ENCODE measurements at regions not wholly inside any gene's neighbourhood (a gene's known extent, or its start where the extent isn't known, plus 50 kb on each side); places are given as distances from the start of the nearest gene placed in this dataset.

- H3K4me3 ChIP-seq: no peak overlapping the region
- WGBS (ENCODE audit: insufficient coverage, low coverage, low lambda C conversion rate, missing lambda C conversion rate): 59% methylated on average over 5 of the region's 5 CpGs
- H3K27me3 ChIP-seq: no peaks in the 10 kb centered on the region
- ATAC-seq: no peak
- intact Hi-C loops (cut with DNase I): no loop called here
- TF ChIP-seq CTCF (IDR thresholded peaks at IDR 0.05) (no peak), POLR2A (IDR thresholded peaks at IDR 0.05) (no peak)
- no peaks in the 10 kb centered on the region for H3K4me1 ChIP-seq
- no peaks in the 10 kb centered on the region for H3K9me3 ChIP-seq
- no peak overlapping the region for H3K27ac ChIP-seq
- DNase-seq: no peak
- no peaks in the 10 kb centered on the region for H3K36me3 ChIP-seq
These were observed 319.2 kb downstream of the DRD1 start for GRCh38 chr5:175124821-175125220.

- TF ChIP-seq POLR2A (IDR thresholded peaks at IDR 0.05) (no peak), CTCF (IDR thresholded peaks at IDR 0.05) (no peak)
- H3K4me3 ChIP-seq: no peak overlapping the region
- WGBS (ENCODE audit: insufficient coverage, low coverage, low lambda C conversion rate, missing lambda C conversion rate): 80% methylated on average over 1 of the region's 4 CpGs
- intact Hi-C loops (cut with DNase I): no loop called here
- H3K9me3 ChIP-seq: no peaks in the 10 kb centered on the region
- DNase-seq: no peak
- no peaks in the 10 kb centered on the region for H3K4me1 ChIP-seq
- H3K36me3 ChIP-seq: no peaks in the 10 kb centered on the region
- no peak for ATAC-seq
- H3K27me3 ChIP-seq: no peaks in the 10 kb centered on the region
- no peak overlapping the region for H3K27ac ChIP-seq
These were observed 319.6 kb downstream of the DRD1 start for GRCh38 chr5:175124251-175124813.

GRCh38 chr5:175123542-175123941, 320.4 kb downstream of the DRD1 start:
- Histone ChIP-seq H3K4me1 (no peaks in the 10 kb centered on the region), H3K4me3 (no peak overlapping the region), H3K27ac (no peak overlapping the region), H3K9me3 (no peaks in the 10 kb centered on the region), H3K36me3 (no peaks in the 10 kb centered on the region), H3K27me3 (no peaks in the 10 kb centered on the region)
- WGBS (ENCODE audit: insufficient coverage, low coverage, low lambda C conversion rate, missing lambda C conversion rate): 81% methylated on average over 6 of the region's 6 CpGs
- no peak for TF ChIP-seq POLR2A (IDR thresholded peaks at IDR 0.05)
- TF ChIP-seq CTCF (IDR thresholded peaks at IDR 0.05): no peak
- DNase-seq (no peak), ATAC-seq (no peak)
- intact Hi-C loops (cut with DNase I): no loop called here

GRCh38 chr5:175121457-175121856, 322.5 kb downstream of the DRD1 start:
- H3K27me3 ChIP-seq: no peaks in the 10 kb centered on the region
- WGBS (ENCODE audit: insufficient coverage, low coverage, low lambda C conversion rate, missing lambda C conversion rate): 79% methylated on average over 2 of the region's 2 CpGs
- ATAC-seq: no peak
- H3K36me3 ChIP-seq: no peaks in the 10 kb centered on the region
- H3K27ac ChIP-seq: no peak overlapping the region
- no peak overlapping the region for H3K4me3 ChIP-seq
- no peaks in the 10 kb centered on the region for H3K4me1 ChIP-seq
- H3K9me3 ChIP-seq: no peaks in the 10 kb centered on the region
- DNase-seq: no peak
- TF ChIP-seq CTCF (IDR thresholded peaks at IDR 0.05) (no peak), POLR2A (IDR thresholded peaks at IDR 0.05) (no peak)
- intact Hi-C loops (cut with DNase I): no loop called here

GRCh38 chr5:175120412-175120811, 323.6 kb downstream of the DRD1 start:
- H3K4me1 ChIP-seq: no peaks in the 10 kb centered on the region
- H3K27me3 ChIP-seq: no peaks in the 10 kb centered on the region
- no peak overlapping the region for H3K27ac ChIP-seq
- H3K4me3 ChIP-seq: no peak overlapping the region
- intact Hi-C loops (cut with DNase I): no loop called here
- no peaks in the 10 kb centered on the region for H3K9me3 ChIP-seq
- ATAC-seq (no peak), DNase-seq (no peak)
- TF ChIP-seq CTCF (IDR thresholded peaks at IDR 0.05) (no peak), POLR2A (IDR thresholded peaks at IDR 0.05) (no peak)
- WGBS (ENCODE audit: insufficient coverage, low coverage, low lambda C conversion rate, missing lambda C conversion rate): 59% methylated on average over 3 of the region's 7 CpGs
- H3K36me3 ChIP-seq: no peaks in the 10 kb centered on the region

Measured in right lobe of liver (tissue), 6 donors.